ENCODE measurements at regions not wholly inside any gene's neighbourhood (a gene's known extent, or its start where the extent isn't known, plus 50 kb on each side); places are given as distances from the start of the nearest gene placed in this dataset.

DNA sequence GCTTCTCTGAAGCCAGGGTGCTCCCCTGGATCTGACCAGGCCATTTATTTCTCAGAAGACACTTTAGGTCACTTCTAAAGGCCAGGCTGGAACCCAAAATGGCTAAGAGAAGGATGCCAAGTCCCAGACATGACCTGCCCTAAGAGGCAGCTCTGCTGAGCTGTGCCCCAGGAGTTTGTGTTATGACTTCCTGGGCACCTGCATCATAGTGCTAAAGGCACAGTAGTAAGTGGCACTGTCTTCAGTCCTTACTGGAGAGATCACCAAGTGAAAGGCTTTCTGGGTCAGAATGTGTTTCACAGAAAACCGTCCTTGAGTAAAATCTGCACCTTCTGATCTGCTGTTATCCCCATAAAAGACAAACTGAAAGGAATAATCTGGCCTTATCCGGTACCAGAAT lies 120.2 kb downstream of the DAD1 start:
- Mint-ChIP-seq H3K4me1 (peaks cover 11% of the 10 kb centered on the region), H3K4me3 (no peak overlapping the region)
- 82% methylated on average over 2 of the region's 2 CpGs for WGBS (ENCODE audit: insufficient coverage)

DNA sequence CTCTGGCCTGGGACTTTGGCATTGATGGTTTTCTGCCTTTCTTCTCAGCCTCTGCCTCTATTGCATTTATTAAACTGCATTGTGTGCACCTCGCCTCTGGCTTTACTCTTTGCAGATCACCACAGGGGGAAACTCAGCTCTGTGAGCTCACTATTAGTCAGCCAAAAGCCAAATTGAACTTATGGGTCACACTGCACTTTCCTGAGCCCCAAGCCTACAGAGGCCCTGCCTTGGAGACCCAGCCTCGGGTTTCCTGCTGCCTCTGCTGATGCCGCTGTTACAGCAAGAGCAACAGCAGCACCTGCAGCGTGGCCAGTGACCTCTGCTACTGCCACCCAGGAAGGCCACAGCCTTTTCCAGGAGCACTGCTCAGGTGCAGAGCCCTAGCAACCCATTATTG lies 122.5 kb downstream of the DAD1 start:
- intact Hi-C loops (cut with micrococcal nuclease): no loop called here
- H3K4me3 Mint-ChIP-seq: no peak overlapping the region
- DNase-seq: no peak
- Histone ChIP-seq H3K27ac (ENCODE audit: low read depth in 1 of 2, low read length in 2 of 2) (no peak overlapping the region), H3K79me2 (ENCODE audit: insufficient read depth, low read length) (no peaks in the 10 kb centered on the region), H3K27me3 (ENCODE audit: control insufficient read depth in 2 of 2, insufficient read depth in 2 of 2, low read length in 2 of 2) (no peaks in the 10 kb centered on the region), H3K4me1 (ENCODE audit: control insufficient read depth in 1 of 2, insufficient read depth in 2 of 2, low read length in 2 of 2) (no peaks in the 10 kb centered on the region), H3K9me3 (replicated peaks in 1 of 2; ENCODE audit: control insufficient read depth in 1 of 2, insufficient read depth in 1 of 2, low read length in 2 of 2) (no peaks in the 10 kb centered on the region), H2AFZ (ENCODE audit: insufficient read depth, low read depth, low read length, poor library complexity, severe bottlenecking) (no peak overlapping the region), H3K36me3 (replicated peaks in 1 of 2; ENCODE audit: control insufficient read depth in 1 of 2, insufficient read depth in 2 of 2, low read length in 2 of 2) (no peaks in the 10 kb centered on the region), H3K9ac (ENCODE audit: insufficient read depth, low read length, poor library complexity, severe bottlenecking) (no peak overlapping the region), H4K20me1 (ENCODE audit: insufficient read depth, low read length) (no peaks in the 10 kb centered on the region), H3K4me2 (replicated peaks; ENCODE audit: extremely low read depth, low read length, poor library complexity, severe bottlenecking) (no peak overlapping the region), H3K4me3 (replicated peaks in 1 of 3; ENCODE audit: low read depth in 2 of 3, low read length in 3 of 3) (no peak overlapping the region)
- peaks cover 0 to 2% (median 0%) of the 10 kb centered on the region in 3 donors for H3K27me3 Mint-ChIP-seq (ENCODE audit: low read depth in 3 of 3)
- H3K27ac Mint-ChIP-seq: no peak overlapping the region
- TF ChIP-seq, protein P1, sequence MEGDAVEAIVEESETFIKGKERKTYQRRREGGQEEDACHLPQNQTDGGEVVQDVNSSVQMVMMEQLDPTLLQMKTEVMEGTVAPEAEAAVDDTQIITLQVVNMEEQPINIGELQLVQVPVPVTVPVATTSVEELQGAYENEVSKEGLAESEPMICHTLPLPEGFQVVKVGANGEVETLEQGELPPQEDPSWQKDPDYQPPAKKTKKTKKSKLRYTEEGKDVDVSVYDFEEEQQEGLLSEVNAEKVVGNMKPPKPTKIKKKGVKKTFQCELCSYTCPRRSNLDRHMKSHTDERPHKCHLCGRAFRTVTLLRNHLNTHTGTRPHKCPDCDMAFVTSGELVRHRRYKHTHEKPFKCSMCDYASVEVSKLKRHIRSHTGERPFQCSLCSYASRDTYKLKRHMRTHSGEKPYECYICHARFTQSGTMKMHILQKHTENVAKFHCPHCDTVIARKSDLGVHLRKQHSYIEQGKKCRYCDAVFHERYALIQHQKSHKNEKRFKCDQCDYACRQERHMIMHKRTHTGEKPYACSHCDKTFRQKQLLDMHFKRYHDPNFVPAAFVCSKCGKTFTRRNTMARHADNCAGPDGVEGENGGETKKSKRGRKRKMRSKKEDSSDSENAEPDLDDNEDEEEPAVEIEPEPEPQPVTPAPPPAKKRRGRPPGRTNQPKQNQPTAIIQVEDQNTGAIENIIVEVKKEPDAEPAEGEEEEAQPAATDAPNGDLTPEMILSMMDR (IDR thresholded peaks at IDR 0.05): no peak
- H3K9me3 Mint-ChIP-seq: no peaks in the 10 kb centered on the region
- no peaks in the 10 kb centered on the region for H3K36me3 Mint-ChIP-seq
- WGBS (ENCODE audit: insufficient coverage): 62% methylated on average over 4 of the region's 4 CpGs
- H3K4me1 Mint-ChIP-seq: peaks cover 8% of the 10 kb centered on the region

More for the DNA sequence above, 120.2 kb downstream of the DAD1 start:
- intact Hi-C loops (cut with micrococcal nuclease): no loop called here
- Histone ChIP-seq H3K27me3 (ENCODE audit: control insufficient read depth in 2 of 2, insufficient read depth in 2 of 2, low read length in 2 of 2) (no peaks in the 10 kb centered on the region), H3K4me3 (replicated peaks in 1 of 3; ENCODE audit: low read depth in 2 of 3, low read length in 3 of 3) (no peak overlapping the region), H2AFZ (ENCODE audit: insufficient read depth, low read depth, low read length, poor library complexity, severe bottlenecking) (no peak overlapping the region), H3K36me3 (replicated peaks in 1 of 2; ENCODE audit: control insufficient read depth in 1 of 2, insufficient read depth in 2 of 2, low read length in 2 of 2) (no peaks in the 10 kb centered on the region), H3K4me1 (ENCODE audit: control insufficient read depth in 1 of 2, insufficient read depth in 2 of 2, low read length in 2 of 2) (no peaks in the 10 kb centered on the region), H3K9me3 (replicated peaks in 1 of 2; ENCODE audit: control insufficient read depth in 1 of 2, insufficient read depth in 1 of 2, low read length in 2 of 2) (no peaks in the 10 kb centered on the region), H3K9ac (ENCODE audit: insufficient read depth, low read length, poor library complexity, severe bottlenecking) (no peak overlapping the region), H3K79me2 (ENCODE audit: insufficient read depth, low read length) (no peaks in the 10 kb centered on the region), H3K4me2 (replicated peaks; ENCODE audit: extremely low read depth, low read length, poor library complexity, severe bottlenecking) (no peak overlapping the region), H4K20me1 (ENCODE audit: insufficient read depth, low read length) (no peaks in the 10 kb centered on the region), H3K27ac (ENCODE audit: low read depth in 1 of 2, low read length in 2 of 2) (no peak overlapping the region)
- TF ChIP-seq, protein P1 (IDR thresholded peaks at IDR 0.05): no peak
- Mint-ChIP-seq H3K27ac (no peak overlapping the region), H3K9me3 (no peaks in the 10 kb centered on the region), H3K27me3 (ENCODE audit: low read depth in 3 of 3) (peaks cover 0 to 2% (median 0%) of the 10 kb centered on the region in 3 donors), H3K36me3 (no peaks in the 10 kb centered on the region)
- DNase-seq: no peak

Data from CD14-positive monocyte (primary cell).